ENCODE measurements at regions not wholly inside any gene's neighbourhood (a gene's known extent, or its start where the extent isn't known, plus 50 kb on each side); places are given as distances from the start of the nearest gene placed in this dataset.

DNA sequence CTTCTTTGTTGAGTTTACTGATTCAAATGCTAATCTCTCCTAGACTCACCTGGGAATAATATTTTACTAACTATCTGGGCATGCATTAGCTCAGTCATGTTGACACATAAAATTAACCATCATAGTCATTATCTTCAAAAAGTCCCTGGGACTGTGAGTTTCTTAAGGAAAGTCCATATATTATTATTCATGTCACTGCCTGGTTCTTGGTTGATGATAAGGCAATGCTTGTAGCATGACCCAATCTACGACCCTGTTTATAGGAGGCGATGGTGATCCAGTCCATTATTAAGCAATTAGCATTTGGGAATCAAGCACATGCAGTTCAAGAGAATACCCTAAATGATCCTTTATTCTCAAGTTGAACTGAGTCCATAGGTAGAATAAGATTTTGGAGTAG, 54.8 kb upstream of the MPHOSPH6 start:
- TF ChIP-seq, protein P1, sequence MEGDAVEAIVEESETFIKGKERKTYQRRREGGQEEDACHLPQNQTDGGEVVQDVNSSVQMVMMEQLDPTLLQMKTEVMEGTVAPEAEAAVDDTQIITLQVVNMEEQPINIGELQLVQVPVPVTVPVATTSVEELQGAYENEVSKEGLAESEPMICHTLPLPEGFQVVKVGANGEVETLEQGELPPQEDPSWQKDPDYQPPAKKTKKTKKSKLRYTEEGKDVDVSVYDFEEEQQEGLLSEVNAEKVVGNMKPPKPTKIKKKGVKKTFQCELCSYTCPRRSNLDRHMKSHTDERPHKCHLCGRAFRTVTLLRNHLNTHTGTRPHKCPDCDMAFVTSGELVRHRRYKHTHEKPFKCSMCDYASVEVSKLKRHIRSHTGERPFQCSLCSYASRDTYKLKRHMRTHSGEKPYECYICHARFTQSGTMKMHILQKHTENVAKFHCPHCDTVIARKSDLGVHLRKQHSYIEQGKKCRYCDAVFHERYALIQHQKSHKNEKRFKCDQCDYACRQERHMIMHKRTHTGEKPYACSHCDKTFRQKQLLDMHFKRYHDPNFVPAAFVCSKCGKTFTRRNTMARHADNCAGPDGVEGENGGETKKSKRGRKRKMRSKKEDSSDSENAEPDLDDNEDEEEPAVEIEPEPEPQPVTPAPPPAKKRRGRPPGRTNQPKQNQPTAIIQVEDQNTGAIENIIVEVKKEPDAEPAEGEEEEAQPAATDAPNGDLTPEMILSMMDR (IDR thresholded peaks at IDR 0.05) = no peak
- no peak for TF ChIP-seq POLR2A (IDR thresholded peaks at IDR 0.05)

Measured in lower leg skin (tissue), 3 donors.